Caco-2 (cell line): ENCODE measurements at regions not wholly inside any gene's neighbourhood (a gene's known extent, or its start where the extent isn't known, plus 50 kb on each side); places are given as distances from the start of the nearest gene placed in this dataset.

Experiments
- BruUV-seq: library from RNA; stranded (reverse); fragments of 400-500 nt; replicated peaks from 2 replicates; lab custom pipeline; 2021; lab: Mats Ljungman, UMichigan
- CTCF ChIA-PET: fragments of 300-600 bp; sonication (Branson Sonifier 250); formaldehyde crosslinking; loops from one replicate; lab custom pipeline; 2022; ENCODE audit warnings: antibody characterized with exemption; lab: Charles Lee
- POLR2A ChIA-PET: fragments of 300-600 bp; sonication (Branson Sonifier 250); formaldehyde crosslinking; loops from one replicate; lab custom pipeline; 2022; ENCODE audit warnings: antibody characterized with exemption; lab: Charles Lee
- DNase-seq, 2 experiments: peaks; one replicate each; pipeline versions ENCODE4 v3.0.0 to v3.0.0-alpha.2; 2020 to 2022
- H3K27me3 ChIP-seq: replicated peaks from 2 replicates; pipeline ENCODE4 v1.6.0; 2011; ENCODE audit warnings: low read length; ENCODE audit not compliant: control insufficient read depth, insufficient read depth
- H3K36me3 ChIP-seq: 2 replicates; pipeline ENCODE4 v1.5.1; 2011; ENCODE audit warnings: low read length; ENCODE audit not compliant: control insufficient read depth, insufficient read depth
- H3K4me1 ChIP-seq: fragments of 250-450 bp; sonication (Bioruptor Pico); 2 replicates; pipeline ENCODE4 v1.5.1; 2020; ENCODE audit warnings: mild to moderate bottlenecking
- H3K4me3 ChIP-seq: 2 replicates; pipeline ENCODE4 v1.5.1; 2011; ENCODE audit warnings: low read depth, mild to moderate bottlenecking, control low read depth, low read length
- H3K9me3 ChIP-seq: fragments of 250-450 bp; sonication (Bioruptor Pico); 2 replicates; pipeline ENCODE4 v1.5.1; 2020; ENCODE audit warnings: mild to moderate bottlenecking, moderate library complexity
- H3K27ac Mint-ChIP-seq: one replicate; pipeline ENCODE4 v1.8.0; 2022; ENCODE audit warnings: mixed read lengths; ENCODE audit not compliant: unreplicated experiment
- H3K27me3 Mint-ChIP-seq: one replicate; pipeline ENCODE4 v1.8.0; 2022; ENCODE audit warnings: mixed read lengths; ENCODE audit not compliant: insufficient read depth, unreplicated experiment
- H3K36me3 Mint-ChIP-seq: one replicate; pipeline ENCODE4 v1.8.0; 2022; ENCODE audit warnings: mild to moderate bottlenecking, mixed read lengths; ENCODE audit not compliant: insufficient read depth, unreplicated experiment
- H3K4me1 Mint-ChIP-seq: one replicate; pipeline ENCODE4 v1.8.0; 2022; ENCODE audit warnings: low read depth, mixed read lengths; ENCODE audit not compliant: unreplicated experiment
- H3K4me3 Mint-ChIP-seq: one replicate; pipeline ENCODE4 v1.8.0; 2022; ENCODE audit warnings: mild to moderate bottlenecking, moderate library complexity, mixed read lengths; ENCODE audit not compliant: unreplicated experiment
- H3K9me3 Mint-ChIP-seq: one replicate; pipeline ENCODE4 v1.8.0; 2022; ENCODE audit warnings: mixed read lengths; ENCODE audit not compliant: unreplicated experiment
- CTCF ChIP-seq, 2 experiments: fragments of 200-600 bp in 1 of 2; IDR thresholded peaks; 1 replicate in 1 of 2; 2 replicates in 1 of 2; pipeline versions ENCODE4 v1.5.1 to v1.8.0; 2011 to 2022; ENCODE audit warnings: antibody characterized with exemption in 1 of 2, control low read depth in 1 of 2, inconsistent platforms in 1 of 2, low read depth in 1 of 2, low read length in 1 of 2, mild to moderate bottlenecking in 1 of 2, moderate library complexity in 1 of 2; ENCODE audit not compliant: insufficient read depth in 1 of 2, severe bottlenecking in 1 of 2, unreplicated experiment in 1 of 2
- intact Hi-C: fragments of 100-400 bp; cut with micrococcal nuclease; formaldehyde crosslinking; loops from one replicate; pipeline ENCODE4 v1.10.0; 2022; ENCODE audit not compliant: unreplicated experiment

GRCh38 chr2:146228466-146229058 is 1616.3 kb upstream of the ACVR2A start:
- Mint-ChIP-seq H3K27ac (no peak overlapping the region), H3K9me3 (no peaks in the 10 kb centered on the region), H3K4me3 (no peak overlapping the region), H3K4me1 (no peaks in the 10 kb centered on the region), H3K27me3 (peaks cover 2% of the 10 kb centered on the region), H3K36me3 (no peaks in the 10 kb centered on the region)
- DNase-seq: no peak
- Histone ChIP-seq H3K4me1 (no peaks in the 10 kb centered on the region), H3K36me3 (no peaks in the 10 kb centered on the region), H3K9me3 (no peaks in the 10 kb centered on the region), H3K4me3 (no peak overlapping the region), H3K27me3 (no peaks in the 10 kb centered on the region)
- BruUV-seq: no TSS peak
- CTCF ChIA-PET: no interaction called here
- TF ChIP-seq CTCF (IDR thresholded peaks at IDR 0.05; ENCODE audit: insufficient read depth in 1 of 2, low read depth in 1 of 2, low read length in 1 of 2, severe bottlenecking in 1 of 2, unreplicated experiment in 1 of 2): no peak
- POLR2A ChIA-PET: no interaction called here
- intact Hi-C loops: no loop called here

GRCh38 chr2:146228020-146228393 is 1616.8 kb upstream of the ACVR2A start:
- H3K4me1 ChIP-seq: no peaks in the 10 kb centered on the region
- no peak overlapping the region for H3K4me3 ChIP-seq
- TF ChIP-seq CTCF (IDR thresholded peaks at IDR 0.05; ENCODE audit: insufficient read depth in 1 of 2, low read depth in 1 of 2, low read length in 1 of 2, severe bottlenecking in 1 of 2, unreplicated experiment in 1 of 2): no peak
- ChIA-PET CTCF (no interaction called here), POLR2A (no interaction called here)
- Mint-ChIP-seq H3K4me3 (no peak overlapping the region), H3K4me1 (no peaks in the 10 kb centered on the region), H3K27ac (no peak overlapping the region), H3K36me3 (no peaks in the 10 kb centered on the region), H3K9me3 (no peaks in the 10 kb centered on the region), H3K27me3 (peaks cover 2% of the 10 kb centered on the region)
- H3K36me3 ChIP-seq: no peaks in the 10 kb centered on the region
- intact Hi-C loops: no loop called here
- no peak for DNase-seq
- BruUV-seq: no TSS peak
- H3K9me3 ChIP-seq: no peaks in the 10 kb centered on the region
- H3K27me3 ChIP-seq: no peaks in the 10 kb centered on the region

GRCh38 chr2:146227152-146228019 is 1617.4 kb upstream of the ACVR2A start:
- intact Hi-C loops: no loop called here
- H3K4me3 ChIP-seq: no peak overlapping the region
- no peaks in the 10 kb centered on the region for H3K9me3 Mint-ChIP-seq
- no peaks in the 10 kb centered on the region for H3K4me1 Mint-ChIP-seq
- no peak overlapping the region for H3K4me3 Mint-ChIP-seq
- no peaks in the 10 kb centered on the region for H3K36me3 ChIP-seq
- BruUV-seq: no TSS peak
- POLR2A ChIA-PET: no interaction called here
- H3K27me3 ChIP-seq: no peaks in the 10 kb centered on the region
- no peaks in the 10 kb centered on the region for H3K36me3 Mint-ChIP-seq
- no peaks in the 10 kb centered on the region for H3K4me1 ChIP-seq
- CTCF ChIA-PET: no interaction called here
- DNase-seq: no peak
- H3K27ac Mint-ChIP-seq: no peak overlapping the region
- no peaks in the 10 kb centered on the region for H3K9me3 ChIP-seq
- TF ChIP-seq CTCF (IDR thresholded peaks at IDR 0.05; ENCODE audit: insufficient read depth in 1 of 2, low read depth in 1 of 2, low read length in 1 of 2, severe bottlenecking in 1 of 2, unreplicated experiment in 1 of 2): no peak
- H3K27me3 Mint-ChIP-seq: peaks cover 2% of the 10 kb centered on the region
